Spleen (tissue), 7 donors: ENCODE measurements at regions not wholly inside any gene's neighbourhood (a gene's known extent, or its start where the extent isn't known, plus 50 kb on each side); places are given as distances from the start of the nearest gene placed in this dataset.

Experiments used
- CTCF ChIP-seq, 11 experiments: fragments of 200-600 bp in 7 of 11; fragments of 450-650 bp in 4 of 11; sonication (generic) in 4 of 11; IDR thresholded peaks in 8 of 11; conservative IDR thresholded peaks in 3 of 11; 1 replicate in 7 of 11; 2 replicates in 4 of 11; pipeline versions ENCODE4 v1.4.0 to v1.8.0; 2016 to 2021; ENCODE audit warnings: antibody characterized with exemption in 11 of 11, inconsistent platforms in 4 of 11, mild to moderate bottlenecking in 1 of 11
- POLR2A ChIP-seq, 3 donors: fragments of 450-650 bp; IDR thresholded peaks; one replicate each; pipeline ENCODE4 v1.5.1; 2017; ENCODE audit warnings: antibody characterized with exemption in 3 of 3, mild to moderate bottlenecking in 1 of 3
- POLR2AphosphoS5 ChIP-seq, 3 donors: sonication (generic); formaldehyde crosslinking; IDR thresholded peaks; one replicate each; pipeline ENCODE4 v1.5.1; 2017; ENCODE audit warnings: antibody characterized with exemption in 3 of 3
- donor health status: DM: no; HTN: no; CAD: no; lungs with moderate emphysema.
- donor health status: DM: no; HTN: no; CAD: no.
- donor health status: DM: no; HTN: no; CAD: no.

DNA sequence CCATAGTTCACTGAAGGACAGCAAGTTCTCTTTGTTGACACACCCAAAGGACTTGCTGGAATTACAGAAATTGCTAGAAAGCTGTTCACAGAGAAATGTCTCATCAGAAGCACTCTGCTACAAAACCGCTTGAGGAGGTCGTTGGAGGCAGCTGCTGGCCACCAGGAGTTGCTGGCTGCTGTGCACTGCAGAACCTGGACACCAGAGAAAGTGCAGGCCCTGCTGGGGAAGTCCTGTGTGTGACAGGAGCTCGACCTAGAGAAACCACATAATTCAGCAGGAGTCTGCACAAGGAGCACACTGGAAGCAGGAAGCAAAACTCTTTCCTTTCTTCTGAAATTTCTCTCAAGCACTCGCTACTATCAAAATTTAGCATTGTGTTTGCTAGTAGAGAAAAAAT is 461.5 kb upstream of the GHITM start:
- TF ChIP-seq POLR2A (IDR thresholded peaks at IDR 0.05) (no peak), CTCF (IDR thresholded peaks at IDR 0.05 in 8 of 11, conservative IDR thresholded peaks at IDR 0.05 in 3 of 11) (no peak), POLR2AphosphoS5 (IDR thresholded peaks at IDR 0.05) (no peak)
